ENCODE measurements at regions not wholly inside any gene's neighbourhood (a gene's known extent, or its start where the extent isn't known, plus 50 kb on each side); places are given as distances from the start of the nearest gene placed in this dataset.
A peak's percentile ranks its signal among the peaks of the same experiment; 100 is the strongest.

DNA sequence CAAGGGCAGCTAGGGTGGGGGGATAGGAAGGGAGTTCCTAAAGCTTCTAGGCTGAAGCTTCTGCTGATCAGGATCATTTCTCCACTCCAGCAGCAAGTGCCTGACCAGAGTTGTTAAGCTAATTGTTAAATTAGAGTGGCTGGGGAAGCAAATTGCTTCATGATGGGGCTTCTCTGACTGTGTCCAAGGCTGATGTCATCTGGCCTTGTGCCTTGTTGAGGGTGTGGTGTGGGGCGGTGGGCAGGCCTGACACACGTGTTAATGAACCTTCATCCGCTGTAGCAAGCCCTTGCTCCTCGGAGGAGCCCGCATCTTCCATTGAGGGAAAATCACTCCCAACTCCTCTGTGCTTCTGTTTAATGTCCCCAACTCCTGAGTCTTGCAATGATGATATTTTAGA is 84.3 kb upstream of the ROPN1 start:
- TF ChIP-seq, protein P1, sequence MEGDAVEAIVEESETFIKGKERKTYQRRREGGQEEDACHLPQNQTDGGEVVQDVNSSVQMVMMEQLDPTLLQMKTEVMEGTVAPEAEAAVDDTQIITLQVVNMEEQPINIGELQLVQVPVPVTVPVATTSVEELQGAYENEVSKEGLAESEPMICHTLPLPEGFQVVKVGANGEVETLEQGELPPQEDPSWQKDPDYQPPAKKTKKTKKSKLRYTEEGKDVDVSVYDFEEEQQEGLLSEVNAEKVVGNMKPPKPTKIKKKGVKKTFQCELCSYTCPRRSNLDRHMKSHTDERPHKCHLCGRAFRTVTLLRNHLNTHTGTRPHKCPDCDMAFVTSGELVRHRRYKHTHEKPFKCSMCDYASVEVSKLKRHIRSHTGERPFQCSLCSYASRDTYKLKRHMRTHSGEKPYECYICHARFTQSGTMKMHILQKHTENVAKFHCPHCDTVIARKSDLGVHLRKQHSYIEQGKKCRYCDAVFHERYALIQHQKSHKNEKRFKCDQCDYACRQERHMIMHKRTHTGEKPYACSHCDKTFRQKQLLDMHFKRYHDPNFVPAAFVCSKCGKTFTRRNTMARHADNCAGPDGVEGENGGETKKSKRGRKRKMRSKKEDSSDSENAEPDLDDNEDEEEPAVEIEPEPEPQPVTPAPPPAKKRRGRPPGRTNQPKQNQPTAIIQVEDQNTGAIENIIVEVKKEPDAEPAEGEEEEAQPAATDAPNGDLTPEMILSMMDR (IDR thresholded peaks at IDR 0.05; ENCODE audit: control insufficient read depth, insufficient read depth, low read depth, low read length, missing control alignments), result no peak
- no peak for DNase-seq (ENCODE audit: low read depth)
- H3K4me3 ChIP-seq (ENCODE audit: control insufficient read depth, low read depth, low read length), result no peak overlapping the region

DNA sequence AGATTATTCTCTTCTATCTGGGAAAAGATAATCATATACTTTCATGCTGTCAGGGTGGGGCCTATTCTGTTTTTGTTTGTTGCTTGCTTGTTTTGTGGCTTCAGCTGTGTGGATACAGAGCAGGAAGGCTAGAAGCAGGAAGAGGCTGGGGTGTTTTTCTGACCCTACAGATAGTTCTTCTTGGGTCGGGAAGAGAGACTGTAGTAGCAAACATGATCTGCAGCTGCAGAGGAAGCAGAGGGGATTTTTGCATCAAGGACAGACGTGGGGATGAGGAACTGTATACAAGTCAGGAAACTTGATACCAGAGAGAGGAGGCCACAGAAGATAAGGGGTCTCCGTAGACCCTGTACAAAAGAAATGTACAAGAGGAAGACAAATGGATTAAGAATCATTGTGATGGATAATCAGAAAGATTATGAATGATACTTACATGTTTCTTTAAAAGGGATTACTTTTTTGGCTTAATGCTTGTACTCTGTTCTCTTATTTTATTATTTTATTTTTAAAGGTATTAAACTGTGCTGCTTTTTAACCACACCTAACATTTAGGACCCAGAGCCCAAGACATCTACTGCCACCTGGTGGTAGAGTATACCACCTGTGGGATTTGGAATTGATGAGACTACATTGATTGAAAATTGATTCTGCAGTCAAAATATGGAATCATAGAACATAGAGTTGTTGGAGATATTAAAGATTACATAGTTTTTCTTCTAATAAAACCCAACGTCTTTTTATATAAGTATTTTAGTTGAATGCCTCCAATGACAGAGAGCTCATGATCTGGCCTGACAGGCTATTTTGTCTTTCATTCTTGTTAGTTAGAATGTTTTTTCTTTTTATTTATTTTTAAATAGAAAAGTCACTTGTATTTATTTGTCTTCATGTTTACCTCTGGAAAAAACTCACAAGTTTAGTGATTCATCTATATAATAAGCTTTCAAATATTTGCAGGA is 87.3 kb upstream of the ROPN1 start:
- TF ChIP-seq, protein P1 (IDR thresholded peaks at IDR 0.05; ENCODE audit: control insufficient read depth, insufficient read depth, low read depth, low read length, missing control alignments), result peak; percentile 75
- DNase-seq (ENCODE audit: low read depth), result no peak
- H3K4me3 ChIP-seq (ENCODE audit: control insufficient read depth, low read depth, low read length), result no peak overlapping the region

DNA sequence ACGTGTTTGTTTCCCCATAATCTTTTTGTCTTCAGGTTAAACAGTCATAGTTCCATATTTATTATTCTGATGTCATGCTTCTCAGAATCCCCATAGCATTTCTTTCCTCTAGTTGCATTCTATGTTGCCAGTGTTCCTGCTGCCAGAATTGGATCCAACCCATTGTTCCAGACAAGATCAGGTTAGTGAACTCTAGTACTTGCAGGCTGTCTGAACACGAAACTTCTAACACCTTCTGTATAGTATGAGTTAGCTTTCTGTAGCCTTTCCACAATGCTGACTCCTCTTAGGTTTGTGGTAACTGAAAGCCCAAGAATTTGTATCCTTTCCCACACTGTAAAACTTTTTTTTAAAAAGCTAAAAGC is 88.0 kb upstream of the ROPN1 start:
- H3K4me3 ChIP-seq (ENCODE audit: control insufficient read depth, low read depth, low read length), result no peak overlapping the region
- DNase-seq (ENCODE audit: low read depth), result no peak
- TF ChIP-seq, protein P1 (IDR thresholded peaks at IDR 0.05; ENCODE audit: control insufficient read depth, insufficient read depth, low read depth, low read length, missing control alignments), result no peak

DNA sequence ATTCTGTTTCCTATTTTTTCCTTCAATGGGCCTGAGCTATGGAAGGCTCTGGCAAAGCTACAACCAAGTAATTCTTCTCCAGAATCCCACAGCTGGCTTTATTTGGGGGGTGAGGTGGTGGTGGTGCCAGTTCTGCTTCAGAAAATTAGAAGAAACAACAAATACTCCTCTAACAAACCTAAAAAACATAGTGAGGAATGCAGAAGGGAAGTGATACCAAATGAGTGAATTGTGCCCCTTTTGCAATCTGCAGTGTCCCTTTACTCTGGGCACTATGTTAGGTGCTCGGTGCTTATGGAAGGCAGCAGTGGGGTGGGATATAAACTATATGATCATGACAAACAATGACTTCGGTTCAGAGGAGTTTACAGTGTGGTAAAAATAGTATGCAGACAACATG is 90.4 kb upstream of the ROPN1 start:
- DNase-seq (ENCODE audit: low read depth), result no peak
- H3K4me3 ChIP-seq (ENCODE audit: control insufficient read depth, low read depth, low read length), result no peak overlapping the region
- TF ChIP-seq, protein P1 (IDR thresholded peaks at IDR 0.05; ENCODE audit: control insufficient read depth, insufficient read depth, low read depth, low read length, missing control alignments), result no peak

DNA sequence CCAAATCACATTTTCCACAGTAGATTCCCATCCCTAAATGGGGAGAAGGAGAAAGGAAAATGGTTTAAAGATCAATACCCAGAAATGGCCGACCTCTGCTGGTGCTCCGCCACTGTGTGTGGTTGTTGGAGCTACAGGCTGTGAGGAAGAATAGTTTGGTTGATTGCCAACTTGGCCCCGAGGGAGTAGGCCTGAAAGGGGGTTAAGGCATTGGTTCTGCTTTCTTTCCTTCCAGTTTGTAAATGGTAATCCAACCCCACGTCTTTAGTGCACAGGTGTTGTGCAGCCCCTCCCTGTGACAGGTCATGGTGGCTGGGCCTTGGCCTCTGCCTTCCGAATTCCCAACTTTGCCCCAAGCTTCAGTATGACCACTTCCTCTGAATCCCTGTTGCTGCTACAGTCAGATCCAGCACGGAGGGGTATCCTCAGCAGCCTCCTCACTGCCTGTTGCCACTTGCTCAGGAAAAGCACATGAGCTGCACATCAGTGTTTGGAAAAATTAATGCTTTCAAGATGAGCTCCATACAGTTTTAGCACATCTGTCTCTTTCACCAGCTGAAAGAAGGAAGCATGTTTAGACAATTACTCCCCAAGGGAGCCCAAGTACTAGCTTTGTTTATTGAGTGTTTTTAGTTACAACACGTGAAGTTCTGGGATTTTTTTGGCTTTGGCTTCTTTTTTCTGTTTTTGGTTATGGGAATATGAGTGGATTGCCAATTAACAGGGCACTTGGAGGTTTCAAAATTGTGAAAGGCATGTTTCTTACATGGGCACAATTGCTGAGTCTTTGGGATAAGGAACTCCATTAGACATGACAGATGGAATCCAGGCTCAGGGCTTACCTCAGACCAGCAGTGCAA is 92.3 kb upstream of the ROPN1 start:
- DNase-seq (ENCODE audit: low read depth), result peak; percentile 11
- H3K4me3 ChIP-seq (ENCODE audit: control insufficient read depth, low read depth, low read length), result no peak overlapping the region
- TF ChIP-seq, protein P1 (IDR thresholded peaks at IDR 0.05; ENCODE audit: control insufficient read depth, insufficient read depth, low read depth, low read length, missing control alignments), result no peak

DNA sequence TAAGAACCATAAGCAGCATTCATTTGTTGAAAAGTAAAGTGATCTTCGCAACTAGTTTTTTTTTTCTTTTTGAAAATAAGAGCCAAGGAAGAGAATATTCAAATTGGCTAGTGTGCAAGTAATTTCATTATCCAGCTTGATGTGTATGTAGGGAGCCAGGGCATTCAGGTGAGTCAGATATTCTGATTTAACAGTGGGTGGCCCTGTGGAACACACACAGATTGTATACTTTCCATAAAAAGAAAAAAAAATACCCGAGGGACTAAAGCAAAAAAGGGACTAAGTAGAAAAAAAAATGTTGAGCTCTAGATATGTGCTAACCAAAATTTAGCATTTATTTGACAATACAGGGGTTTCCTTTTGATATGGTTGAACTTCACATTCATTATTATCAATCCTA is 96.9 kb upstream of the ROPN1 start:
- no peak overlapping the region for H3K4me3 ChIP-seq (ENCODE audit: control insufficient read depth, low read depth, low read length)
- TF ChIP-seq, protein P1 (IDR thresholded peaks at IDR 0.05; ENCODE audit: control insufficient read depth, insufficient read depth, low read depth, low read length, missing control alignments), result no peak
- no peak for DNase-seq (ENCODE audit: low read depth)
